ENCODE measurements at regions not wholly inside any gene's neighbourhood (a gene's known extent, or its start where the extent isn't known, plus 50 kb on each side); places are given as distances from the start of the nearest gene placed in this dataset.

GRCh38 chr7:17593819-17594419, 295.5 kb downstream of the AHR start:
- H3K4me1 ChIP-seq (ENCODE audit: insufficient read depth): peaks cover 3% of the 10 kb centered on the region
- 90% methylated on average over 1 of the region's 1 CpG for WGBS (ENCODE audit: low lambda C conversion rate, missing lambda C conversion rate)
- DNase-seq (ENCODE audit: low spot score): no peak

GRCh38 chr7:17595546-17595945, 297.1 kb downstream of the AHR start:
- H2AFZ ChIP-seq: no peak overlapping the region
- H3K4me2 ChIP-seq: no peak overlapping the region
- DNase-seq (ENCODE audit: low spot score): no peak
- H3K36me3 ChIP-seq (replicated peaks; ENCODE audit: insufficient read depth, low read depth): no peaks in the 10 kb centered on the region
- no peaks in the 10 kb centered on the region for H4K20me1 ChIP-seq (ENCODE audit: insufficient read depth, poor library complexity, severe bottlenecking)
- H3K27me3 ChIP-seq: no peaks in the 10 kb centered on the region
- WGBS (ENCODE audit: low lambda C conversion rate, missing lambda C conversion rate): 92% methylated on average over 1 of the region's 1 CpG
- H3K4me1 ChIP-seq (ENCODE audit: insufficient read depth): peaks cover 3% of the 10 kb centered on the region
- no peaks in the 10 kb centered on the region for H3K9me2 ChIP-seq (replicated peaks; ENCODE audit: insufficient read depth)
- TF ChIP-seq EZH2phosphoT487 (IDR thresholded peaks at IDR 0.05; ENCODE audit: low read depth, severe bottlenecking, unreplicated experiment) (no peak), EZH2 (IDR thresholded peaks at IDR 0.05; ENCODE audit: borderline replicate concordance) (no peak), CTCF (IDR thresholded peaks at IDR 0.05; ENCODE audit: poor library complexity) (no peak)
- H3K27ac ChIP-seq: no peak overlapping the region
- no peaks in the 10 kb centered on the region for H3K79me2 ChIP-seq
- H3K4me3 ChIP-seq: no peak overlapping the region
- no peaks in the 10 kb centered on the region for H3K9me3 ChIP-seq (ENCODE audit: low read depth)

More at GRCh38 chr7:17593819-17594419, 295.5 kb downstream of the AHR start:
- Histone ChIP-seq H3K27me3 (no peaks in the 10 kb centered on the region), H4K20me1 (ENCODE audit: insufficient read depth, poor library complexity, severe bottlenecking) (no peaks in the 10 kb centered on the region), H3K4me3 (no peak overlapping the region), H3K9me3 (ENCODE audit: low read depth) (no peaks in the 10 kb centered on the region), H3K36me3 (replicated peaks; ENCODE audit: insufficient read depth, low read depth) (no peaks in the 10 kb centered on the region), H3K9me2 (replicated peaks; ENCODE audit: insufficient read depth) (no peaks in the 10 kb centered on the region), H2AFZ (no peak overlapping the region), H3K79me2 (no peaks in the 10 kb centered on the region), H3K27ac (no peak overlapping the region), H3K4me2 (no peak overlapping the region)
- TF ChIP-seq CTCF (IDR thresholded peaks at IDR 0.05; ENCODE audit: poor library complexity) (no peak), EZH2phosphoT487 (IDR thresholded peaks at IDR 0.05; ENCODE audit: low read depth, severe bottlenecking, unreplicated experiment) (no peak), EZH2 (IDR thresholded peaks at IDR 0.05; ENCODE audit: borderline replicate concordance) (no peak)

GRCh38 chr7:17598305-17598704, 299.9 kb downstream of the AHR start:
- no peak for DNase-seq (ENCODE audit: low spot score)
- Histone ChIP-seq H2AFZ (no peak overlapping the region), H3K27ac (no peak overlapping the region), H3K79me2 (no peaks in the 10 kb centered on the region), H3K4me3 (no peak overlapping the region), H3K4me2 (no peak overlapping the region), H3K4me1 (ENCODE audit: insufficient read depth) (peaks cover 3% of the 10 kb centered on the region), H3K9me2 (replicated peaks; ENCODE audit: insufficient read depth) (no peaks in the 10 kb centered on the region), H3K36me3 (replicated peaks; ENCODE audit: insufficient read depth, low read depth) (no peaks in the 10 kb centered on the region), H3K9me3 (ENCODE audit: low read depth) (no peaks in the 10 kb centered on the region), H3K27me3 (no peaks in the 10 kb centered on the region), H4K20me1 (ENCODE audit: insufficient read depth, poor library complexity, severe bottlenecking) (no peaks in the 10 kb centered on the region)
- TF ChIP-seq EZH2phosphoT487 (IDR thresholded peaks at IDR 0.05; ENCODE audit: low read depth, severe bottlenecking, unreplicated experiment): no peak
- TF ChIP-seq EZH2 (IDR thresholded peaks at IDR 0.05; ENCODE audit: borderline replicate concordance): no peak
- no peak for TF ChIP-seq CTCF (IDR thresholded peaks at IDR 0.05; ENCODE audit: poor library complexity)
- WGBS (ENCODE audit: low lambda C conversion rate, missing lambda C conversion rate): 57% methylated on average over 3 of the region's 3 CpGs

- no peak overlapping the region for H2AFZ ChIP-seq
- TF ChIP-seq CTCF (IDR thresholded peaks at IDR 0.05; ENCODE audit: poor library complexity) (no peak), EZH2 (IDR thresholded peaks at IDR 0.05; ENCODE audit: borderline replicate concordance) (no peak), EZH2phosphoT487 (IDR thresholded peaks at IDR 0.05; ENCODE audit: low read depth, severe bottlenecking, unreplicated experiment) (no peak)
- H3K27me3 ChIP-seq: no peaks in the 10 kb centered on the region
- no peak overlapping the region for H3K4me2 ChIP-seq
- H3K36me3 ChIP-seq (replicated peaks; ENCODE audit: insufficient read depth, low read depth): no peaks in the 10 kb centered on the region
- no peak overlapping the region for H3K4me3 ChIP-seq
- H3K79me2 ChIP-seq: no peaks in the 10 kb centered on the region
- no peak overlapping the region for H3K27ac ChIP-seq
- peaks cover 3% of the 10 kb centered on the region for H3K4me1 ChIP-seq (ENCODE audit: insufficient read depth)
- no peaks in the 10 kb centered on the region for H4K20me1 ChIP-seq (ENCODE audit: insufficient read depth, poor library complexity, severe bottlenecking)
- H3K9me3 ChIP-seq (ENCODE audit: low read depth): no peaks in the 10 kb centered on the region
- DNase-seq (ENCODE audit: low spot score): no peak
- H3K9me2 ChIP-seq (replicated peaks; ENCODE audit: insufficient read depth): no peaks in the 10 kb centered on the region
Observed at GRCh38 chr7:17598846-17599245, 300.4 kb downstream of the AHR start.
